ENCODE measurements at regions not wholly inside any gene's neighbourhood (a gene's known extent, or its start where the extent isn't known, plus 50 kb on each side); places are given as distances from the start of the nearest gene placed in this dataset.

GRCh38 chr14:89681086-89682018, 264.3 kb upstream of the FOXN3 start:
- TF ChIP-seq POLR2AphosphoS5 (IDR thresholded peaks at IDR 0.05; ENCODE audit: low read depth) = no peak
- TF ChIP-seq CTCF (IDR thresholded peaks at IDR 0.05; ENCODE audit: insufficient read depth, low read length) = no peak
- TF ChIP-seq REST (IDR thresholded peaks at IDR 0.05; ENCODE audit: insufficient replicate concordance, low read depth) = no peak
